Activated naive CD4-positive, alpha-beta T cell treated with anti-CD3 and anti-CD28 coated beads for 36 hours (primary cell): ENCODE measurements at regions not wholly inside any gene's neighbourhood (a gene's known extent, or its start where the extent isn't known, plus 50 kb on each side); places are given as distances from the start of the nearest gene placed in this dataset.
"Not testable (repeated sequence)": the region's sequence is repeated elsewhere in the genome, so short reads cannot be mapped to it uniquely, and the experiment has no call there.

ENCODE experiments used
- CTCF ChIA-PET: fragments of 350-600 bp; sonication (Branson Sonifier 250); formaldehyde crosslinking; loops from one replicate; lab custom pipeline; 2021; ENCODE audit warnings: antibody characterized with exemption; lab: Charles Lee
- DNase-seq: peaks from one replicate; pipeline ENCODE4 v3.0.0-alpha.2; 2020
- H3K27ac Mint-ChIP-seq: one replicate; pipeline ENCODE4 v1.8.0; 2021; ENCODE audit warnings: mild to moderate bottlenecking, mixed read lengths
- H3K27me3 Mint-ChIP-seq: one replicate; pipeline ENCODE4 v1.8.0; 2021; ENCODE audit warnings: low read depth, mixed read lengths
- H3K36me3 Mint-ChIP-seq: one replicate; pipeline ENCODE4 v1.8.0; 2021; ENCODE audit warnings: low read depth, mixed read lengths
- H3K4me1 Mint-ChIP-seq: one replicate; pipeline ENCODE4 v1.8.0; 2021; ENCODE audit warnings: low read depth, mixed read lengths
- H3K4me3 Mint-ChIP-seq: one replicate; pipeline ENCODE4 v1.8.0; 2021; ENCODE audit warnings: mild to moderate bottlenecking, moderate library complexity, mixed read lengths
- H3K9me3 Mint-ChIP-seq: one replicate; pipeline ENCODE4 v1.8.0; 2021; ENCODE audit warnings: mixed read lengths
- intact Hi-C: fragments of 100-400 bp; cut with micrococcal nuclease; formaldehyde crosslinking; loops from one replicate; pipeline ENCODE4 v1.15.1; 2023

DNA sequence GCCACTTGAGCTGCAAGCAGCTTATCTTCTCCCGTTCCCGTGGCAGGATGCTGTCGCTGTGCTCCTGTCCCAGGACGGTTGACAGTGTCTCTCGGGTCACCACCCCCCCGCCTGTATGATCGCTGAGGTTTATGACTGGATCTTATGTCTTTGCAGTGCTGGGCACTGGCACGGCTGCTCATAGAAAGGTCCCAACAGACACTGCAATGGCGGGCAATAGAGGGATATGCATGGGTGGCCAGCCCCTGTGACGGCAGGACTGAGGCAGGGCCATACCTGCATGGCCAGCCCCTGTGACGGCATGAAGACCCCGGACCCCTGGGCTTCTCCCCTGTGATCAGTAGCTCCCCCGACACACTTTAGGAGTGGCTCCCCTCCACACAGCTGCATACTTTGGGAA, 307.2 kb downstream of the TEX29 start:
- H3K9me3 Mint-ChIP-seq, result no peaks in the 10 kb centered on the region
- H3K27ac Mint-ChIP-seq, result no peak overlapping the region
- CTCF ChIA-PET, result no interaction called here

DNA sequence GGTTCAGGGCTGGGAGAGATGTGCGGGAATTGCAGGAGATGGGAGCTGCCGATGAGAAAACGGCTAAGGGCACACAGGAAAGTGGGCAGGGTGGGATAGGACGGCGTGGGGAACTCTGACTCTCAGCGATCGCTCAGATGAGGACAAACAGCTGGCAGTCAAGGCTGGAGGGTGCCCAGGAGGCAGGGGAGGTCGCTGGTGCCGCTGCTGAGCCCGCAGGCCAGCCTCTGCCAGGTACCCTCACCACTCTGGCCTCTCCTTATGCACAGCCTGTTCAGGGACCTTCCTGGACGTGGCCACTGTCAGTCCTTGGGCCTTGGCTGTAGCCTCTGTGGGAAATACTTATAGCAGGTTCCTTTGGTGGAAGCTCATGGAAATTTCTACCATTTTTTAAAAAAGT, 308.6 kb downstream of the TEX29 start:
- no peak for DNase-seq
- H3K4me3 Mint-ChIP-seq, result no peak overlapping the region
- intact Hi-C loops, result no loop called here
- no peaks in the 10 kb centered on the region for H3K4me1 Mint-ChIP-seq
- H3K9me3 Mint-ChIP-seq, result no peaks in the 10 kb centered on the region
- H3K27ac Mint-ChIP-seq, result no peak overlapping the region
- CTCF ChIA-PET, result no interaction called here
- H3K27me3 Mint-ChIP-seq, result no peaks in the 10 kb centered on the region
- no peaks in the 10 kb centered on the region for H3K36me3 Mint-ChIP-seq

More for the DNA sequence above, 307.2 kb downstream of the TEX29 start:
- Mint-ChIP-seq H3K4me3 (no peak overlapping the region), H3K27me3 (no peaks in the 10 kb centered on the region), H3K36me3 (no peaks in the 10 kb centered on the region), H3K4me1 (no peaks in the 10 kb centered on the region)
- DNase-seq, result no peak
- intact Hi-C loops, result no loop called here

DNA sequence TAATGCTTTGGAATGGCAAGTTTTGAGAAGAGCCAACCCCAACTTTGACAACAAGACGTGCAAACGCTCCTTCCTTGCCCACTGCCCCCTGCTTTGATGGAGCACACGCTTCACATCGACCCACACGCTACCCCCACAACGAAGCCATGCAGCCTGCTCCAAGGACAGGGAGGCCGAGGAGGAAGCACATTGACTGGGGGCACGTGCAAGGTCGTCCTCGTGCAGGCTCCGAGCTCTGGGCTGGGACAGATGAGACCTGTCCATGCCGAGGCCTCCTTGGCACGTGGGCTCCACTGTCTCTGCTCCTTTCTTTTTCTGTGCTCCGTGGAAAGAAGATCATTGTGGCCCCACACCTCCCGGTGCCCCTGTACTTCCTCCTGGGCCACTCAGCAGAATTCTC, 309.0 kb downstream of the TEX29 start:
- Mint-ChIP-seq H3K36me3 (no peaks in the 10 kb centered on the region), H3K27me3 (no peaks in the 10 kb centered on the region), H3K4me3 (no peak overlapping the region), H3K9me3 (no peaks in the 10 kb centered on the region), H3K27ac (no peak overlapping the region), H3K4me1 (no peaks in the 10 kb centered on the region)
- DNase-seq, result no peak
- intact Hi-C loops, result no loop called here
- CTCF ChIA-PET, result no interaction called here

DNA sequence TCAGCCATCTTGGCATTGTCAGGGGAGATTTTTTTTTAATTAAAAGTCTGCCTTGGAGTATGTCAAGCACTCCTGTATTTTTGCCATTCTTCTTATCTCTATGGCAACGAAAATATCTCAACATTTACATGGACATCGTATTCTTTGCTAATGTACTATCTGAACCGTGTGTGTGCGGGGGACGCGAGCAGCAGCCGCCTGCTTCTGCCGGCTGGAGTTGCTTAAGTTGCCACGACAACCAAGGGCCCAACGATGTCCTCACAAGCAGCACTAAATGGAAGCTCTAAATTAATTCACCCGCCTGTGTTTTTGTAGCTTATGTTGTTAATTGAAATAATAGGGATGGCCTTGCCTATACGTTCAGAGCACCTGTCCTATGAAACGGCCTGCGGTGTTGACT, 309.5 kb downstream of the TEX29 start:
- DNase-seq, result no peak
- Mint-ChIP-seq H3K4me3 (no peak overlapping the region), H3K9me3 (no peaks in the 10 kb centered on the region), H3K36me3 (no peaks in the 10 kb centered on the region), H3K4me1 (no peaks in the 10 kb centered on the region), H3K27me3 (no peaks in the 10 kb centered on the region), H3K27ac (no peak overlapping the region)
- intact Hi-C loops, result no loop called here
- CTCF ChIA-PET, result no interaction called here

DNA sequence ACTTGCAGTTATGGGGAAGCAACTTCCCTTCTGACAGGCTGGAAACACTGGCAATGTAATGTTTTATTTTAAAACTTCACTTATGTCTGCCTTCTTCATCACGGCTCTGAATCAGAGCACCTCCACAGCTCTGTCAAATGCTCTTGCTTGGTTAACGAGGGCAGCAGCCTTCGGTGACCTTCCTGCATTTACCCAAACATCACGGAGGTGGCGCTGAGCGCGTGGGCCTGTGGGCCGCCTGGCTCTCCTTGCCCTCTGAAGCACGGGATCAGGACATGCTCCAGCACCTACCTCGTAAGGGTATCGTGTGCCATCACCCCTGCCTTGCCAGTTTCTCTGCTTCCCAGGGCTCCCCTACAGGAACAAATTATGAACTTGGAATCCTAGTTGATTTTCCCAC, 310.0 kb downstream of the TEX29 start:
- intact Hi-C loops, result no loop called here
- CTCF ChIA-PET, result no interaction called here
- DNase-seq, result no peak
- Mint-ChIP-seq H3K27me3 (no peaks in the 10 kb centered on the region), H3K4me1 (no peaks in the 10 kb centered on the region), H3K9me3 (no peaks in the 10 kb centered on the region), H3K4me3 (no peak overlapping the region), H3K36me3 (no peaks in the 10 kb centered on the region), H3K27ac (no peak overlapping the region)

DNA sequence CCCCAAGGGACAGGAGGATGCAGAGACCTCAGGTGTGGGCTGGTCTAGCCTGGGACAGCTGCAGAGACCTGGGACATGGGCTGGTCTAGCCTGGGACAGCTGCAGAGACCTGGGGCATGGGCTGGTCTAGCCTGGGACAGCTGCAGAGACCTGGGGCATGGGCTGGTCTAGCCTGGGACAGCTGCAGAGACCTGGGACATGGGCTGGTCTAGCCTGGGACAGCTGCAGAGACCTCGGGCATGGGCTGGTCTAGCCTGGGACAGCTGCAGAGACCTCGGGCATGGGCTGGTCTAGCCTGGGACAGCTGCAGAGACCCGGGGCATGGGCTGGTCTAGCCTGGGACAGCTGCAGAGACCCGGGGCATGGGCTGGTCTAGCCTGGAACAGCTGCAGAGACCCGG, 310.8 kb downstream of the TEX29 start:
- intact Hi-C loops, H3K27me3 Mint-ChIP-seq, H3K9me3 Mint-ChIP-seq, H3K27ac Mint-ChIP-seq, H3K4me1 Mint-ChIP-seq, CTCF ChIA-PET, H3K36me3 Mint-ChIP-seq, DNase-seq, H3K4me3 Mint-ChIP-seq: not testable (repeated sequence)

DNA sequence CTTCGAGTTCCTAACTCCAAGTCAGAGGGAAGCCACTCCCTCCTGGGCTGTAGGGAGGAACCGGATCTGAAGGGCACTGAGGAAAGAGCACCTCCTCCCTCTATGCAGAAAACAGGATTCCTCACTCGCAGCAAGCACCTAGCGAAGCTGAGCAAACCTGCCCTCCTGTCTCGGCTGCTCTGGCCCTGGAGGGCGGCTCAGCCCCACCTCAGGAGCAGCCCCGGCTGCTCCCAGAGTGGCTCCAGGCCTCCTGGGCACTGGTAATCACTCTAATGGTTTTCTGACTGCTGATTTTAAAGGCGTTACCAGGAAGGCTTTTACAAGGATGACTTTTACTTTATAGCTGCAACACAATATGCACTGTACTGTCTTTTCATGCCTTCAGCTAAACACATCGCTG, 312.5 kb downstream of the TEX29 start:
- Mint-ChIP-seq H3K27me3 (no peaks in the 10 kb centered on the region), H3K9me3 (no peaks in the 10 kb centered on the region), H3K36me3 (no peaks in the 10 kb centered on the region), H3K4me1 (no peaks in the 10 kb centered on the region), H3K4me3 (no peak overlapping the region), H3K27ac (no peak overlapping the region)
- DNase-seq, result no peak
- CTCF ChIA-PET, result no interaction called here
- intact Hi-C loops, result no loop called here

DNA sequence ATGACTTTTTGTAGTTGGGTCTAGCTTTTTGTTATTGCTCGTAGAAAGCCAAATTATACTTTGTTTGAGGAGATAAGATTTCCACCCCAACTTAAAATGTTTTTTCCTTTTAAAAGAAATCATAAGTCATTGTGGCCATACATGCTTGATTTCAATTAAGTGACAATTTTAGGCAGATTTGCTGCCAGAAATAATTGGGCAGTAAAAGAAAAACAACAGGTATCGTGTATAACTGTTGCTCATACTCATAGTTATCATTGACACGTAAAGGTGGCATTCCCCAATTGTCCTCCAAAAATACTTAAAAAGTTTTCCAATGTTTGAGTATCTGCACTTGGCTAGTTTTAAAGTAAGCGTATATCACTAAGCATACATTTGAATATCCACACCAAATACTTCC, 313.0 kb downstream of the TEX29 start:
- no peaks in the 10 kb centered on the region for H3K9me3 Mint-ChIP-seq
- no peaks in the 10 kb centered on the region for H3K36me3 Mint-ChIP-seq
- no peaks in the 10 kb centered on the region for H3K4me1 Mint-ChIP-seq
- H3K4me3 Mint-ChIP-seq, result no peak overlapping the region
- DNase-seq, result no peak
- CTCF ChIA-PET, result no interaction called here
- no peak overlapping the region for H3K27ac Mint-ChIP-seq
- no peaks in the 10 kb centered on the region for H3K27me3 Mint-ChIP-seq
- intact Hi-C loops, result no loop called here

DNA sequence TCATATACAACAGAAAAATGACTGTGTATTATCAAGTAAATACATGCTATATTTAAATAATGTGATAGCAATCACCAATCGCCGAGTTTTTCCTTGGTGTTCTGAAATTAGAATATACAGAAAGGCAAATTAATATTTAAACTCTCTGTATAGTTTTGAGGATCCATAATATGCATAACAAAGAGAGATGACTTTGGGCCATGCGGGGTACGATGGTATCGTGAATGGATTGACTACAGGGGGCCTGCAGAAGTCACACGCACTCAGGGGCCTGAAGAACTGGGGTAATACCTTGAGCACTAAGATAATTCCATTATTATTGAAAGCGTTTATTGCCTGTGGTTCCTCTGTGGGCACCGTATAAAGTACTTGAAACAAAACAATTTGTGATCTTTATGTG, 314.0 kb downstream of the TEX29 start:
- no peaks in the 10 kb centered on the region for H3K27me3 Mint-ChIP-seq
- H3K4me1 Mint-ChIP-seq, result no peaks in the 10 kb centered on the region
- H3K9me3 Mint-ChIP-seq, result no peaks in the 10 kb centered on the region
- no peak overlapping the region for H3K4me3 Mint-ChIP-seq
- H3K36me3 Mint-ChIP-seq, result no peaks in the 10 kb centered on the region
- DNase-seq, result no peak
- intact Hi-C loops, result no loop called here
- H3K27ac Mint-ChIP-seq, result no peak overlapping the region
- CTCF ChIA-PET, result no interaction called here

DNA sequence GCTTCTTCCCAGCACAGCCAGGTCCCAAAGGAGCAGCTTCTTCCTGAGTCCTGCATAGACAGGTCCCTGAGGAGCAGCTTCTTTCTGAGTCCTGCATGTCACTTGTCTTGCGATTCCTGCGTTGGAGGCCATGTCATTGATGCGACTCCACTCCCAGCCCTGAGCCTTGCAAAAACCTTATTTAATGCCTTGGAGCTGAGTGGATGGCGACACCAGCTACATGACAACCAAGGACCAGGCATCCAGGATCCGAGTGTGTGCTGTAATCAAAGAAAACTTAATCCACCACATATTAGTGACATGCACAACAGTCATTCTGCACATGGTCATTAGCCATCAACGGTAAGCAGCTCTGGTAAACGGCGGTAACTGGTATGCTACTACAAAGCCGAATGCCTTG, 315.8 kb downstream of the TEX29 start:
- Mint-ChIP-seq H3K4me3 (no peak overlapping the region), H3K27ac (no peak overlapping the region), H3K27me3 (no peaks in the 10 kb centered on the region), H3K9me3 (no peaks in the 10 kb centered on the region), H3K36me3 (no peaks in the 10 kb centered on the region), H3K4me1 (no peaks in the 10 kb centered on the region)
- CTCF ChIA-PET, result no interaction called here
- DNase-seq, result no peak
- intact Hi-C loops, result no loop called here

DNA sequence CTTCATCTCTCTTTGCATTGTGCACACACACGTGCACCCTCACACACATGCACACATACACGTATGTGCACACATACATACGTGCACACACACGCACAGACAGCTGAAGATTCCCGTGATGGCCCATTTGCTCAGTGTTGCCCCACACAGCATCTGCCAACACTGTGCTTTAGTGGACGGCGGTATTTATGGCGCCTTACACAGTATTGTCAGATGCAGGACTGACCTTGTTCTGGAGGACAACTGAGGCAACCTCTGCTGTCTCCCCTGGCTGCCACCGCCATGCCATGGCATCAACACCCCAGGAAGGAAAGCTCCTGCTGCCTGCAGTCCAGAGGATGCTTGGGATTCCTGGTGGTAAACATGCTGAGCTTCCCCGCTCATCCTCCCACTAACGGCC, 316.4 kb downstream of the TEX29 start:
- Mint-ChIP-seq H3K27ac (no peak overlapping the region), H3K4me3 (no peak overlapping the region), H3K4me1 (no peaks in the 10 kb centered on the region), H3K27me3 (no peaks in the 10 kb centered on the region), H3K9me3 (no peaks in the 10 kb centered on the region), H3K36me3 (no peaks in the 10 kb centered on the region)
- CTCF ChIA-PET, result no interaction called here
- DNase-seq, result no peak
- intact Hi-C loops, result no loop called here

DNA sequence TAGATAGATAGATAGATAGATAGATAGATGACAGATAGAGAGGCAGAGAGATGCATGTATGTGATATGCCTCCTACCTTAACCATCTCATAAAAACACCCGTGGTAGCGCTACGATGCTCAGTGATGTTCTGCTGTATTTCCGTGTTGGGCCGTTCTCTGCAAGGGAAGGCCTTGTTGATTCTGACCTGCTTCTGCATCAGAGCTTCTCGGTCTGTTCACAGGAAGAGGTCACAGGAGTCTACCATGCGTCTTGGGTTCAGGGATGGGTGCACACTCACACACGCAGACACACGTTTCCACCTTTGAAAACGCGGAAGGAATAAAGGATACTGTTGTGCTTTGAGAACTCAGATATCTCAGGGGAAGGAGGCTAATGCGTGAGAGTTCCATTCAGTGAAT, 316.9 kb downstream of the TEX29 start:
- Mint-ChIP-seq H3K27me3 (no peaks in the 10 kb centered on the region), H3K4me1 (no peaks in the 10 kb centered on the region), H3K27ac (no peak overlapping the region), H3K36me3 (no peaks in the 10 kb centered on the region), H3K9me3 (no peaks in the 10 kb centered on the region), H3K4me3 (no peak overlapping the region)
- no peak for DNase-seq
- CTCF ChIA-PET, result no interaction called here
- intact Hi-C loops, result no loop called here

DNA sequence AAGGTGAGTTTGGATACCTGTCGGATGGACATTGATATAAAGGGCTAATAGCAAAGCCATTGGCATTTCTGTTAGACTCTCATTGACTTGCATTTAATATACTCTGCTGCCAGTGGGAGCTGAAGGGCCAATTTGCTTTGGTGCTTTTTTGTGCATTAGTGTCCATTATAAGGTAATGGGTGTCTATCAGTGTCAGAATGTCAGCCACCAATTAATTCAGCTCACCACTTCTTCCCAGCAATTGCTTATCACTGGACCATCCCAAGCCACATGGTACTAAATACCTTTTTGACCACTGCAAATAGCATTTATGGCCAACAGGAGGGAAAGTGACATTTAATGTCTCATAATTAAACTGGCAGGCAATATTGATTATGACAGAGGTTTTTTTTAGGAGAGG, 317.8 kb downstream of the TEX29 start:
- Mint-ChIP-seq H3K27ac (no peak overlapping the region), H3K9me3 (no peaks in the 10 kb centered on the region), H3K27me3 (no peaks in the 10 kb centered on the region), H3K4me3 (no peak overlapping the region), H3K4me1 (no peaks in the 10 kb centered on the region), H3K36me3 (no peaks in the 10 kb centered on the region)
- DNase-seq, result no peak
- CTCF ChIA-PET, result no interaction called here
- intact Hi-C loops, result no loop called here

DNA sequence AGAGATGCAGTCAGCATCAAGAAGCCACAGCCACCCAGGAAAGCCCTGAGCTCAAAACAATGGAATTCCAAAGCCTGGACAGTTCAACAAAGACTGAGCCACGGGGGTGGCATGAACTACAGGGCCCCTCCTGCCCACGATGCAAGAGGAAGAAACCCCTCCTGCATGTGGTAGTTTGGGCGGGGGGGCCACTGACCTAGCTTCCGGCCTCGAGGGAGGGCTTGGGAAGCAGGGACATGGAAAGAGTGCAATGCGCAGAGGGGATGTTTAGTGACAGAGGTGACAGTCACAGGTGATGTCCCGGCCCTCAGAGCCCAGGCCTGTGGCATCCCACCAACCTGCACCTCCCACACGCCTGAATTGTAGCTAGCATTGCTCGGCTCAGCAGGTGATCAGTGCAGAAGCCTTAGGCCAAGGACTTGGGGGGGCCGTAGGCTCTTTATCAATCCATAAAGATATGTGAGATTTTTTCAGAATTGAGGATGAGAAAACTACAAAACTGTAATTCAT, 318.8 kb downstream of the TEX29 start:
- intact Hi-C loops, result no loop called here
- Mint-ChIP-seq H3K4me1 (no peaks in the 10 kb centered on the region), H3K9me3 (no peaks in the 10 kb centered on the region), H3K4me3 (no peak overlapping the region), H3K27me3 (no peaks in the 10 kb centered on the region), H3K36me3 (no peaks in the 10 kb centered on the region), H3K27ac (no peak overlapping the region)
- no peak for DNase-seq
- CTCF ChIA-PET, result no interaction called here
